Caki2 (cell line): ENCODE measurements at regions not wholly inside any gene's neighbourhood (a gene's known extent, or its start where the extent isn't known, plus 50 kb on each side); places are given as distances from the start of the nearest gene placed in this dataset.
A peak's percentile ranks its signal among the peaks of the same experiment; 100 is the strongest.
"Not testable (repeated sequence)": the region's sequence is repeated elsewhere in the genome, so short reads cannot be mapped to it uniquely, and the experiment has no call there.

Experiments
- DNase-seq: peaks from one replicate; pipeline ENCODE4 v3.0.0-alpha.2; 2015; ENCODE audit warnings: low read depth
- in situ Hi-C: cut with HindIII; loops from 2 replicates; pipeline ENCODE4 v1.10.0; 2016; ENCODE audit warnings: low sequenced_read_pairs, low pct_unique_long_range_greater_than_20kb, mixed read lengths

- no peak for DNase-seq
- in situ Hi-C loops, result no loop called here
Observed at GRCh38 chr2:64244037-64244416, 99.8 kb upstream of the PELI1 start.

- in situ Hi-C loops, result no loop called here
- no peak for DNase-seq
Observed at GRCh38 chr2:64245631-64246030, 101.4 kb upstream of the PELI1 start.

GRCh38 chr2:64246962-64247361, 102.7 kb upstream of the PELI1 start:
- in situ Hi-C loops, result no loop called here
- no peak for DNase-seq

- DNase-seq, result no peak
- in situ Hi-C loops, result no loop called here
Observed at GRCh38 chr2:64249426-64249825, 105.2 kb upstream of the PELI1 start.

GRCh38 chr2:64250063-64250462, 105.8 kb upstream of the PELI1 start:
- in situ Hi-C loops, result no loop called here
- DNase-seq, result no peak

- no peak for DNase-seq
Observed at GRCh38 chr2:64250751-64251423, 106.7 kb upstream of the PELI1 start.

GRCh38 chr2:64251497-64252250, 107.5 kb upstream of the PELI1 start:
- DNase-seq, result no peak
- in situ Hi-C loops, result no loop called here

More at GRCh38 chr2:64250751-64251423, 106.7 kb upstream of the PELI1 start:
- in situ Hi-C loops, result no loop called here

GRCh38 chr2:64252251-64252978, 108.2 kb upstream of the PELI1 start:
- in situ Hi-C loops, DNase-seq: not testable (repeated sequence)

- in situ Hi-C loops, DNase-seq: not testable (repeated sequence)
Observed at GRCh38 chr2:64253421-64253820, 109.2 kb upstream of the PELI1 start.

GRCh38 chr2:64258566-64258965, 114.3 kb upstream of the PELI1 start:
- DNase-seq, result no peak
- in situ Hi-C loops, result no loop called here

GRCh38 chr2:64259312-64259711, 115.1 kb upstream of the PELI1 start:
- no peak for DNase-seq
- in situ Hi-C loops, result no loop called here

- in situ Hi-C loops, result no loop called here
- no peak for DNase-seq
Observed at GRCh38 chr2:64260093-64260803, 116.0 kb upstream of the PELI1 start.

GRCh38 chr2:64260817-64261216, 116.6 kb upstream of the PELI1 start:
- in situ Hi-C loops, result no loop called here

GRCh38 chr2:64262071-64262470, 117.9 kb upstream of the PELI1 start:
- in situ Hi-C loops, result no loop called here
- peak; percentile 36 for DNase-seq

More at GRCh38 chr2:64260817-64261216, 116.6 kb upstream of the PELI1 start:
- DNase-seq, result no peak

GRCh38 chr2:64262816-64263215, 118.6 kb upstream of the PELI1 start:
- in situ Hi-C loops, result no loop called here
- DNase-seq, result no peak

GRCh38 chr2:64263315-64263714, 119.1 kb upstream of the PELI1 start:
- no peak for DNase-seq
- in situ Hi-C loops, result no loop called here

- DNase-seq, result no peak
- in situ Hi-C loops, result no loop called here
Observed at GRCh38 chr2:64267699-64268098, 123.5 kb upstream of the PELI1 start.

GRCh38 chr2:64268330-64269048, 124.3 kb upstream of the PELI1 start:
- in situ Hi-C loops, result no loop called here
- no peak for DNase-seq
